DOHH2 (cell line): ENCODE measurements at regions not wholly inside any gene's neighbourhood (a gene's known extent, or its start where the extent isn't known, plus 50 kb on each side); places are given as distances from the start of the nearest gene placed in this dataset.

Experiments
- H3F3A ChIP-seq: fragments of 200-600 bp; sonication (generic), shearing (Covaris generic); 2 replicates; pipeline ENCODE4 v1.6.0; 2016; ENCODE audit warnings: antibody characterized with exemption, mild to moderate bottlenecking; ENCODE audit not compliant: control insufficient read depth, insufficient read depth
- H3K27ac ChIP-seq: fragments of 200-600 bp; sonication (generic); 2 replicates; pipeline ENCODE4 v1.5.1; 2014; ENCODE audit warnings: low read depth, mild to moderate bottlenecking, low read length, moderate library complexity
- H3K27me3 ChIP-seq: fragments of 200-600 bp; sonication (generic); 2 replicates; pipeline ENCODE4 v1.6.1; 2014; ENCODE audit warnings: mild to moderate bottlenecking, low read length, mixed read lengths; ENCODE audit not compliant: control insufficient read depth
- H3K36me3 ChIP-seq: fragments of 200-600 bp; sonication (generic); 2 replicates; pipeline ENCODE4 v1.6.1; 2014; ENCODE audit warnings: mild to moderate bottlenecking, low read length, moderate library complexity, mixed read lengths; ENCODE audit not compliant: control insufficient read depth
- H3K4me1 ChIP-seq: fragments of 200-600 bp; sonication (generic); 2 replicates; pipeline ENCODE4 v1.6.1; 2014; ENCODE audit warnings: mild to moderate bottlenecking, low read length, mixed read lengths; ENCODE audit not compliant: control insufficient read depth
- H3K4me2 ChIP-seq: fragments of 200-600 bp; sonication (generic); 2 replicates; pipeline ENCODE4 v1.6.0; 2014; ENCODE audit warnings: mild to moderate bottlenecking, low read length, moderate library complexity
- H3K4me3 ChIP-seq: fragments of 200-600 bp; sonication (generic); 2 replicates; pipeline ENCODE4 v1.5.1; 2014; ENCODE audit warnings: mild to moderate bottlenecking, low read length, mixed read lengths
- H3K79me2 ChIP-seq: fragments of 200-600 bp; sonication (generic); 2 replicates; pipeline ENCODE4 v1.6.1; 2014; ENCODE audit warnings: mild to moderate bottlenecking, low read length, mixed read lengths; ENCODE audit not compliant: control insufficient read depth
- H3K9me2 ChIP-seq: fragments of 200-600 bp; sonication (generic); replicated peaks from 2 replicates; pipeline ENCODE4 v1.6.1; 2014; ENCODE audit warnings: mild to moderate bottlenecking, low read length, mixed read lengths; ENCODE audit not compliant: control insufficient read depth
- H3K9me3 ChIP-seq: fragments of 200-600 bp; sonication (generic); 2 replicates; pipeline ENCODE4 v1.6.1; 2014; ENCODE audit warnings: antibody characterized with exemption, low read length, mixed read lengths; ENCODE audit not compliant: control insufficient read depth, insufficient read depth
- H4K20me1 ChIP-seq: fragments of 200-600 bp; sonication (generic); 2 replicates; pipeline ENCODE4 v1.6.0; 2014; ENCODE audit warnings: low read depth, mild to moderate bottlenecking, antibody characterized with exemption, low read length, moderate library complexity; ENCODE audit not compliant: control insufficient read depth, insufficient read depth
- CTCF ChIP-seq: fragments of 200-600 bp; sonication (generic); IDR thresholded peaks from one replicate; pipeline ENCODE4 v1.5.1; 2014; ENCODE audit warnings: antibody characterized with exemption, mild to moderate bottlenecking, low read depth, low read length; ENCODE audit not compliant: poor library complexity, severe bottlenecking
- EZH2phosphoT487 ChIP-seq: fragments of 200-600 bp; sonication (generic); IDR thresholded peaks from 2 replicates; pipeline ENCODE4 v1.6.1; 2017; ENCODE audit warnings: borderline replicate concordance, mild to moderate bottlenecking, antibody characterized with exemption, low read length, moderate library complexity, mixed read lengths

DNA sequence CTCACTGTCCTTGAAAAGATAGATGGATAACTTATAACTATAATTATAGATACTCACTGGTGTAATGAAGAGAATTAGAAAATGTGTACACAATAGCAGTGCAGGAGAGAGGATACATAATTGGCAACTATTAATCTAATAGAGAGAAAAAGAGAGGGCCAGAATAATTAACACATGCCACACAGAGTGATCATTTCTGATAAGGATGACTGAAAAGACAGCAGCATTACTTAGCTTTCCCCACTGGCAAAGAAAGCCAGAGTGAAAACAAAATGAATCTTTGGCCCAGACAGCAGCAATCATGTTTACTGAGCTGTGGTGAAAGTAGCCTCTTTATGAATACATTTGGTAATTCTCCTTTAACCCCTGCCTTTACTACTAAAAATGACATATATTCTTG lies 493.3 kb upstream of the ROBO1 start:
- Histone ChIP-seq H3K36me3 (no peaks in the 10 kb centered on the region), H3K4me1 (no peaks in the 10 kb centered on the region), H3K4me3 (no peak overlapping the region), H3K27me3 (no peaks in the 10 kb centered on the region), H3K79me2 (no peaks in the 10 kb centered on the region), H4K20me1 (no peaks in the 10 kb centered on the region), H3F3A (no peaks in the 10 kb centered on the region), H3K9me3 (no peaks in the 10 kb centered on the region), H3K4me2 (no peak overlapping the region), H3K9me2 (no peaks in the 10 kb centered on the region; the same call in 1 of the 2 replicates), H3K27ac (no peak overlapping the region)
- TF ChIP-seq EZH2phosphoT487, result no peak
- no peak for TF ChIP-seq CTCF

DNA sequence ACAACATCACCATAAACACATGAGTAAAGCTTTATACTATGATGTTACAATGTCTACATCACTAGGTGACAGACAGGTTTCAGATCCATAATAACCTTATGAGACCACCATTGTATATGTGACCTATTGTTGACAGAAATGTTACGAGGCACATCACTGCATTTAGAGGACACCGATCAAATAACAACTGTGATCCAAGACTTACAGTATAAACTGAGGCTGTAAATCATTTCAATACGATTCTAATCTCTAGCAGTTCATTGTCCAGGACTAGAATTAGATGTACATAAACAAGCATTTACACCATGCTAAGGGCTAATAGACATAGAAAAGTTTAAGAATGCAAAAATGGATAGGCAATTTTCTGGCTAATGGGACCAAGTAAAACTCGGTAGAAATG lies 491.9 kb upstream of the ROBO1 start:
- H3F3A ChIP-seq, result no peaks in the 10 kb centered on the region
- no peak overlapping the region for H3K27ac ChIP-seq
- no peaks in the 10 kb centered on the region for H3K79me2 ChIP-seq
- no peak overlapping the region for H3K4me2 ChIP-seq
- H3K36me3 ChIP-seq, result no peaks in the 10 kb centered on the region
- TF ChIP-seq EZH2phosphoT487 (no peak), CTCF (no peak)
- H3K4me3 ChIP-seq, result no peak overlapping the region
- no peaks in the 10 kb centered on the region for H3K4me1 ChIP-seq
- H3K27me3 ChIP-seq, result no peaks in the 10 kb centered on the region
- no peaks in the 10 kb centered on the region for H4K20me1 ChIP-seq
- no peaks in the 10 kb centered on the region; the same call in 1 of the 2 replicates for H3K9me2 ChIP-seq
- H3K9me3 ChIP-seq, result no peaks in the 10 kb centered on the region

DNA sequence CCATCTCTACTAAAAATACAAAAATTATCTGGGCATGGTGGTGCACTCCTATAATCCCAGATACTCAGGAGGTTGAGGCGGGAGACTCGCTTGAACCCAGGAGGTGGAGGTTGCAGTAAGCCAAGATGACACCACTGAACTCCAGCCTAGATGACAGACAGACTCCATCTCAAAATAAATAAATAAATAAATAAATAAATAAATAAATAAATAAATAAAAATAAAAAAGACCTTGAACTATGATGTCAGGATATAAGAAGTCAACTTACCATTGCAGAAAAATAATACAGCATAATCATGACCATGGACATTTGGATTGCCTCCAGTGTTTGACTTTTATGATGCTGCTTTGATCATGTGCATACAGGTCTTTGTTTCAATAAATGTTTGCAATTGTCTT lies 484.3 kb upstream of the ROBO1 start:
- no peak overlapping the region for H3K27ac ChIP-seq
- TF ChIP-seq EZH2phosphoT487 (no peak), CTCF (no peak)
- H3K9me2 ChIP-seq, result no peaks in the 10 kb centered on the region
- no peaks in the 10 kb centered on the region; the same call in 1 of the 2 replicates for H3K9me3 ChIP-seq
- H3K4me2 ChIP-seq, result no peak overlapping the region
- no peaks in the 10 kb centered on the region for H3K27me3 ChIP-seq
- H3K36me3 ChIP-seq, result no peaks in the 10 kb centered on the region
- H3F3A ChIP-seq, result no peaks in the 10 kb centered on the region
- no peaks in the 10 kb centered on the region for H4K20me1 ChIP-seq
- no peaks in the 10 kb centered on the region for H3K4me1 ChIP-seq
- no peak overlapping the region for H3K4me3 ChIP-seq
- H3K79me2 ChIP-seq, result no peaks in the 10 kb centered on the region

DNA sequence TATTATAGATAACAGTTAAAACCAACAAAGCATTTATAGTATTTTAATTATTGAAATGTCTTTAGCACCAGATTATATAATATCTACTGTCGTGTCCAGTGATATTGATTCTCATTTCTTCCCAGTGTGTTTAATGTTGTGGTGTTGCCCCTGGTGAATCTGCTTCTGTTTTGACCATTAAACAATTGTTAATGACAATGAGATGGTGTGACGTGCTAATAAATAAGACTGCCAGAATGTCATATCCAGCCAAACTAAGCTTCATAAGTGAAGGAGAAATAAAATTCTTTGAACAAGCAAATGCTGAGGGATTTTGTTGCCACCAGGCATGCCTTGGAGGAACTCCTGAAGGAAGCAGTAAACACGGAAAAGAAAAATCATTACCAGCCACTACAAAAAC lies 480.0 kb upstream of the ROBO1 start:
- TF ChIP-seq CTCF, result no peak
- TF ChIP-seq EZH2phosphoT487, result no peak

More for the DNA sequence above, 480.0 kb upstream of the ROBO1 start:
- H3K36me3 ChIP-seq, result no peaks in the 10 kb centered on the region
- no peak overlapping the region for H3K27ac ChIP-seq
- H3K4me1 ChIP-seq, result no peaks in the 10 kb centered on the region
- H3K9me3 ChIP-seq, result no peaks in the 10 kb centered on the region; the same call in 1 of the 2 replicates
- no peaks in the 10 kb centered on the region for H3F3A ChIP-seq
- H4K20me1 ChIP-seq, result no peaks in the 10 kb centered on the region
- no peak overlapping the region for H3K4me2 ChIP-seq
- H3K27me3 ChIP-seq, result no peaks in the 10 kb centered on the region
- no peaks in the 10 kb centered on the region for H3K79me2 ChIP-seq
- H3K9me2 ChIP-seq, result no peaks in the 10 kb centered on the region
- no peak overlapping the region for H3K4me3 ChIP-seq
